Gastrocnemius medialis (tissue), 4 donors: ENCODE measurements at regions not wholly inside any gene's neighbourhood (a gene's known extent, or its start where the extent isn't known, plus 50 kb on each side); places are given as distances from the start of the nearest gene placed in this dataset.

Source experiments
- ATAC-seq, 2 donors: fragments of 150-250 bp; one replicate each; pipeline ENCODE4 v1.9.1; 2016
- DNase-seq, 2 donors: peaks; one replicate each; pipeline ENCODE4 v3.0.0-alpha.2; 2019
- H3K27ac ChIP-seq, 4 donors: fragments of 200-600 bp; sonication (generic); 1 replicate in 1 of 4; 2 replicates in 3 of 4; pipeline ENCODE4 v1.5.1; 2016 to 2018; ENCODE audit warnings: mild to moderate bottlenecking in 2 of 4, moderate library complexity in 1 of 4
- H3K27me3 ChIP-seq, 3 donors: fragments of 200-600 bp; sonication (generic) in 2 of 3; 1 replicate in 1 of 3; 2 replicates in 2 of 3; pipeline versions ENCODE4 v1.5.1 to v1.6.0; 2016 to 2019; ENCODE audit warnings: mild to moderate bottlenecking in 1 of 3, moderate library complexity in 1 of 3
- H3K36me3 ChIP-seq, 2 donors: fragments of 200-600 bp; sonication (generic) in 1 of 2; one replicate each; pipeline ENCODE4 v1.5.1; 2017 to 2018
- H3K4me1 ChIP-seq, 2 donors: fragments of 200-600 bp; sonication (generic) in 1 of 2; one replicate each; pipeline ENCODE4 v1.5.1; 2016 to 2017; ENCODE audit warnings: mild to moderate bottlenecking in 2 of 2
- H3K4me3 ChIP-seq, 4 donors: fragments of 200-600 bp; sonication (generic) in 3 of 4; 1 replicate in 1 of 4; 2 replicates in 3 of 4; pipeline ENCODE4 v1.5.1; 2016 to 2019; ENCODE audit warnings: mild to moderate bottlenecking in 2 of 4
- H3K9me3 ChIP-seq, 3 donors: fragments of 200-600 bp; sonication (generic) in 2 of 3; 1 replicate in 1 of 3; 2 replicates in 2 of 3; pipeline ENCODE4 v1.5.1; 2016 to 2019
- CTCF ChIP-seq, 5 experiments: fragments of 450-650 bp in 3 of 5; fragments of 200-600 bp in 2 of 5; sonication (generic) in 2 of 5; IDR thresholded peaks in 4 of 5; conservative IDR thresholded peaks in 1 of 5; 1 replicate in 4 of 5; 2 replicates in 1 of 5; pipeline ENCODE4 v1.5.1; 2016 to 2019; ENCODE audit warnings: antibody characterized with exemption in 5 of 5, mild to moderate bottlenecking in 3 of 5, moderate library complexity in 3 of 5
- POLR2A ChIP-seq, 2 donors: fragments of 450-650 bp; IDR thresholded peaks; one replicate each; pipeline ENCODE4 v1.6.1; 2017; ENCODE audit warnings: antibody characterized with exemption in 2 of 2, mild to moderate bottlenecking in 2 of 2, moderate library complexity in 2 of 2
- in situ Hi-C, 4 donors: fragments of 200-750 bp; cut with MboI; loops; one replicate each; pipeline versions ENCODE4 v1.15.0 to v1.8.0; 2017; ENCODE audit warnings: low sequenced_read_pairs in 4 of 4
- intact Hi-C: fragments of 100-400 bp; cut with DNase I; formaldehyde crosslinking; loops from one replicate; pipeline ENCODE4 v1.15.1; 2023; ENCODE audit warnings: low total_unique reads

- ATAC-seq (peak in 1 of 2 donors; percentile 82), DNase-seq (peak; percentile 22 to 48)
- Histone ChIP-seq H3K4me1 (no peaks in the 10 kb centered on the region), H3K4me3 (no peak overlapping the region), H3K27me3 (peaks cover 0 to 13% (median 7%) of the 10 kb centered on the region in 3 donors), H3K36me3 (no peaks in the 10 kb centered on the region), H3K9me3 (no peaks in the 10 kb centered on the region), H3K27ac (no peak overlapping the region)
- in situ Hi-C loops (no loop called here), intact Hi-C loops (loop anchor here (5.0 kb wide), 1 partner anchor 180 kb away; no protein-coding TSS in a partner anchor)
- TF ChIP-seq CTCF (IDR thresholded peaks at IDR 0.05 in 4 of 5, conservative IDR thresholded peaks at IDR 0.05 in 1 of 5) (peak; percentile 43 to 80 (median 64)), POLR2A (IDR thresholded peaks at IDR 0.05) (no peak)
Measured at GRCh38 chr6:30396833-30397479, 52.0 kb downstream of the RPP21 start.

- H3K36me3 ChIP-seq = no peaks in the 10 kb centered on the region
- DNase-seq (no peak), ATAC-seq (no peak)
- H3K4me3 ChIP-seq = no peak overlapping the region
- intact Hi-C loops = loop anchor here (5.0 kb wide), 1 partner anchor 180 kb away; no protein-coding TSS in a partner anchor
- in situ Hi-C loops = no loop called here
- no peak for TF ChIP-seq POLR2A (IDR thresholded peaks at IDR 0.05)
- TF ChIP-seq CTCF (IDR thresholded peaks at IDR 0.05 in 4 of 5, conservative IDR thresholded peaks at IDR 0.05 in 1 of 5) = no peak
- H3K4me1 ChIP-seq = no peaks in the 10 kb centered on the region
- no peak overlapping the region for H3K27ac ChIP-seq
- peaks cover 0 to 7% (median 6%) of the 10 kb centered on the region in 3 donors for H3K27me3 ChIP-seq
- H3K9me3 ChIP-seq = no peaks in the 10 kb centered on the region
Measured at GRCh38 chr6:30397697-30398096, 52.7 kb downstream of the RPP21 start.

- no peak for ATAC-seq
- H3K27me3 ChIP-seq = peaks cover 0 to 7% (median 4%) of the 10 kb centered on the region in 3 donors
- in situ Hi-C loops = no loop called here
- no peak for DNase-seq
- H3K4me1 ChIP-seq = no peaks in the 10 kb centered on the region
- H3K36me3 ChIP-seq = no peaks in the 10 kb centered on the region
- no peak overlapping the region for H3K4me3 ChIP-seq
- TF ChIP-seq CTCF (IDR thresholded peaks at IDR 0.05 in 4 of 5, conservative IDR thresholded peaks at IDR 0.05 in 1 of 5) (no peak), POLR2A (IDR thresholded peaks at IDR 0.05) (no peak)
- no peaks in the 10 kb centered on the region for H3K9me3 ChIP-seq
- H3K27ac ChIP-seq = no peak overlapping the region
- intact Hi-C loops = loop anchor here (5.0 kb wide), 1 partner anchor 182 kb away; no protein-coding TSS in a partner anchor
Measured at GRCh38 chr6:30399390-30400058, 54.6 kb downstream of the RPP21 start.

GRCh38 chr6:30405934-30406333 lies 61.0 kb downstream of the RPP21 start:
- TF ChIP-seq CTCF (IDR thresholded peaks at IDR 0.05 in 4 of 5, conservative IDR thresholded peaks at IDR 0.05 in 1 of 5) (no peak), POLR2A (IDR thresholded peaks at IDR 0.05) (no peak)
- Histone ChIP-seq H3K4me1 (no peaks in the 10 kb centered on the region), H3K27ac (no peak overlapping the region), H3K27me3 (peaks cover 0 to 15% (median 10%) of the 10 kb centered on the region in 3 donors), H3K36me3 (no peaks in the 10 kb centered on the region), H3K4me3 (no peak overlapping the region), H3K9me3 (no peaks in the 10 kb centered on the region)
- intact Hi-C loops = no loop called here
- in situ Hi-C loops = no loop called here
- DNase-seq (no peak), ATAC-seq (no peak)
